ENCODE measurements at regions not wholly inside any gene's neighbourhood (a gene's known extent, or its start where the extent isn't known, plus 50 kb on each side); places are given as distances from the start of the nearest gene placed in this dataset.

- no peak for DNase-seq
These were observed 513.8 kb upstream of the FAM241A start for GRCh38 chr4:111631215-111631999.

- no peak for DNase-seq
These were observed 512.6 kb upstream of the FAM241A start for GRCh38 chr4:111632641-111633151.

GRCh38 chr4:111633663-111634266, 511.5 kb upstream of the FAM241A start:
- no peak for DNase-seq

- no peak for DNase-seq
These were observed 509.6 kb upstream of the FAM241A start for GRCh38 chr4:111635646-111636045.

- DNase-seq = no peak
These were observed 508.2 kb upstream of the FAM241A start for GRCh38 chr4:111636961-111637585.

- no peak for DNase-seq
These were observed 506.0 kb upstream of the FAM241A start for GRCh38 chr4:111639120-111639690.

GRCh38 chr4:111639876-111640275, 505.4 kb upstream of the FAM241A start:
- no peak for DNase-seq

GRCh38 chr4:111641813-111642579, 503.3 kb upstream of the FAM241A start:
- no peak for DNase-seq

- no peak for DNase-seq
These were observed 497.2 kb upstream of the FAM241A start for GRCh38 chr4:111648056-111648455.

GRCh38 chr4:111649308-111649707, 495.9 kb upstream of the FAM241A start:
- DNase-seq = no peak

GRCh38 chr4:111650146-111650545, 495.1 kb upstream of the FAM241A start:
- no peak for DNase-seq

- no peak for DNase-seq
These were observed 494.6 kb upstream of the FAM241A start for GRCh38 chr4:111650674-111651086.

GRCh38 chr4:111652236-111652635, 493.0 kb upstream of the FAM241A start:
- no peak for DNase-seq

- no peak for DNase-seq
These were observed 492.3 kb upstream of the FAM241A start for GRCh38 chr4:111652986-111653385.

- no peak for DNase-seq
These were observed 482.8 kb upstream of the FAM241A start for GRCh38 chr4:111662496-111662895.

- no peak for DNase-seq
These were observed 480.8 kb upstream of the FAM241A start for GRCh38 chr4:111664308-111664945.

- DNase-seq = no peak
These were observed 478.4 kb upstream of the FAM241A start for GRCh38 chr4:111666826-111667360.

- no peak for DNase-seq
These were observed 473.5 kb upstream of the FAM241A start for GRCh38 chr4:111671756-111672155.

- no peak for DNase-seq
These were observed 469.5 kb upstream of the FAM241A start for GRCh38 chr4:111675746-111676145.

GRCh38 chr4:111676533-111676932, 468.7 kb upstream of the FAM241A start:
- no peak for DNase-seq

- DNase-seq = no peak
These were observed 466.8 kb upstream of the FAM241A start for GRCh38 chr4:111678479-111678878.

GRCh38 chr4:111678908-111679307, 466.3 kb upstream of the FAM241A start:
- no peak for DNase-seq
